GM12874 (cell line): ENCODE measurements at regions not wholly inside any gene's neighbourhood (a gene's known extent, or its start where the extent isn't known, plus 50 kb on each side); places are given as distances from the start of the nearest gene placed in this dataset.

ENCODE experiments used
- TF ChIP-seq, protein P1 (sequence below): IDR thresholded peaks from 2 replicates; pipeline ENCODE4 v1.5.1; 2011; ENCODE audit warnings: low read depth, mild to moderate bottlenecking, control low read depth, low read length, moderate library complexity; ENCODE audit not compliant: insufficient read depth

DNA sequence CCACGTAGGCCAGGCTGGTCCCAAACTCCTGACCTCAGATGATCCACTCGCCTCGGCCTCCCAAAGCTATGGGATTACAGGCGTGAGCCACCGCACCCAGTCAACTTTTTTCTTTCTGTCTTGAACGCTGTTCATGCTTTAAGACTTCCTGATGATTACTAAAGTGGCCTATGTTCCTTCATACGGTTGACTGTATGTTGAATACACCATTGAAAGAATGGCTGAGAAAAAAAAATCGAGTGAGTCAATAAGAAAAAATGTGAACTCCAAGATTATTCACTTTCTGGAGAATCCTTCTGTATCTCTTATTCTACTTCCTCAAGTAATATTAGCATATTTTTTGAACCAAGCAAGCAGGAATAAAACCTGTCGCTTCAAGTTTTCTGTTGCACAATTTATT is 955.0 kb downstream of the GATA3 start:
- TF ChIP-seq, protein P1, sequence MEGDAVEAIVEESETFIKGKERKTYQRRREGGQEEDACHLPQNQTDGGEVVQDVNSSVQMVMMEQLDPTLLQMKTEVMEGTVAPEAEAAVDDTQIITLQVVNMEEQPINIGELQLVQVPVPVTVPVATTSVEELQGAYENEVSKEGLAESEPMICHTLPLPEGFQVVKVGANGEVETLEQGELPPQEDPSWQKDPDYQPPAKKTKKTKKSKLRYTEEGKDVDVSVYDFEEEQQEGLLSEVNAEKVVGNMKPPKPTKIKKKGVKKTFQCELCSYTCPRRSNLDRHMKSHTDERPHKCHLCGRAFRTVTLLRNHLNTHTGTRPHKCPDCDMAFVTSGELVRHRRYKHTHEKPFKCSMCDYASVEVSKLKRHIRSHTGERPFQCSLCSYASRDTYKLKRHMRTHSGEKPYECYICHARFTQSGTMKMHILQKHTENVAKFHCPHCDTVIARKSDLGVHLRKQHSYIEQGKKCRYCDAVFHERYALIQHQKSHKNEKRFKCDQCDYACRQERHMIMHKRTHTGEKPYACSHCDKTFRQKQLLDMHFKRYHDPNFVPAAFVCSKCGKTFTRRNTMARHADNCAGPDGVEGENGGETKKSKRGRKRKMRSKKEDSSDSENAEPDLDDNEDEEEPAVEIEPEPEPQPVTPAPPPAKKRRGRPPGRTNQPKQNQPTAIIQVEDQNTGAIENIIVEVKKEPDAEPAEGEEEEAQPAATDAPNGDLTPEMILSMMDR, result no peak

GRCh38 chr10:9010093-9010492 is 955.6 kb downstream of the GATA3 start:
- TF ChIP-seq, protein P1, result no peak

GRCh38 chr10:9010931-9011670 is 956.6 kb downstream of the GATA3 start:
- TF ChIP-seq, protein P1, result no peak

DNA sequence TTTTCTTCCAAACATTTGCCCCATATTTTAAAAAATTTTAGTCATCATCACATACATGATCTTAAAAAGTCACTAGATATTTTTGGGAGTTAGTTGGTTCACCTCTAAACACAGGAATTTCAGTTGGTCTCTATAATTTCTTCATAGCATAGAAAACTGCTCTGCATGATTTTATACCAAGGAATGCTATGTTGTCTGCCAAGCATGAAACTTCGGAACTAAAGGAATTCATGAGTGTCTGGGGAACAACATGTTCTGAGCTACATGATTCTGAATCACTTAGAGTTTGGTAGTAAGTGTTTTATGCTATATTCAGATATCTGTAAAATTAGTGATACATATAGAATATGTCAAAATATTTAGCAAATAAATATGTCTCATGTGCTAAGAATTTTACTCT is 957.8 kb downstream of the GATA3 start:
- TF ChIP-seq, protein P1, result no peak

GRCh38 chr10:9015005-9015404 is 960.5 kb downstream of the GATA3 start:
- TF ChIP-seq, protein P1, result no peak

GRCh38 chr10:9015447-9015846 is 961.0 kb downstream of the GATA3 start:
- TF ChIP-seq, protein P1, result no peak

- TF ChIP-seq, protein P1, result no peak
Measured at GRCh38 chr10:9016930-9017329, 962.4 kb downstream of the GATA3 start.
